ENCODE measurements at regions not wholly inside any gene's neighbourhood (a gene's known extent, or its start where the extent isn't known, plus 50 kb on each side); places are given as distances from the start of the nearest gene placed in this dataset.

DNA sequence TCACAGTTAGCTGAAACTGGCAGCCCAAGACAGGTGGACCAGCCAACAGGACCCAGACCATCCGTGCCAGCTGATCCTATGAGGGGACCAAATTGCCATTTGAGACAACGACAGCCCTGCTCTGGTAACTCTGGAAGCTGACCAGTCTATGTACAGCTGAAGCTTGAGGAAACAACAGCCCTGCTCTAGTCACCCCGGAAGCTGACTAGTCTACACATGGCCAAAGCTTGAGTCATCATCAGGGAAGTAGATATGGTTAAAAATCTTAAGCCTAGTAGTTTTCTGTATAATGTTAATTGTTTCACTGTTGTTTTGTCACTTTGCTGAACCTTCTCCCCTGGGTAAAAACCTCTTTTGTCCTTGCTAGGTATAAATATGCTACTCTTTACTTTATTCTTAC lies 905.4 kb upstream of the NDST4 start:
- Mint-ChIP-seq H3K4me3 (no peak overlapping the region), H3K36me3 (ENCODE audit: low read depth) (peaks cover 10% of the 10 kb centered on the region), H3K27me3 (ENCODE audit: low read depth) (no peaks in the 10 kb centered on the region), H3K4me1 (no peaks in the 10 kb centered on the region), H3K27ac (no peak overlapping the region), H3K9me3 (peaks cover 59% of the 10 kb centered on the region)
- TF ChIP-seq, protein P1, sequence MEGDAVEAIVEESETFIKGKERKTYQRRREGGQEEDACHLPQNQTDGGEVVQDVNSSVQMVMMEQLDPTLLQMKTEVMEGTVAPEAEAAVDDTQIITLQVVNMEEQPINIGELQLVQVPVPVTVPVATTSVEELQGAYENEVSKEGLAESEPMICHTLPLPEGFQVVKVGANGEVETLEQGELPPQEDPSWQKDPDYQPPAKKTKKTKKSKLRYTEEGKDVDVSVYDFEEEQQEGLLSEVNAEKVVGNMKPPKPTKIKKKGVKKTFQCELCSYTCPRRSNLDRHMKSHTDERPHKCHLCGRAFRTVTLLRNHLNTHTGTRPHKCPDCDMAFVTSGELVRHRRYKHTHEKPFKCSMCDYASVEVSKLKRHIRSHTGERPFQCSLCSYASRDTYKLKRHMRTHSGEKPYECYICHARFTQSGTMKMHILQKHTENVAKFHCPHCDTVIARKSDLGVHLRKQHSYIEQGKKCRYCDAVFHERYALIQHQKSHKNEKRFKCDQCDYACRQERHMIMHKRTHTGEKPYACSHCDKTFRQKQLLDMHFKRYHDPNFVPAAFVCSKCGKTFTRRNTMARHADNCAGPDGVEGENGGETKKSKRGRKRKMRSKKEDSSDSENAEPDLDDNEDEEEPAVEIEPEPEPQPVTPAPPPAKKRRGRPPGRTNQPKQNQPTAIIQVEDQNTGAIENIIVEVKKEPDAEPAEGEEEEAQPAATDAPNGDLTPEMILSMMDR (IDR thresholded peaks at IDR 0.05; ENCODE audit: unreplicated experiment in 3 of 3): no peak

DNA sequence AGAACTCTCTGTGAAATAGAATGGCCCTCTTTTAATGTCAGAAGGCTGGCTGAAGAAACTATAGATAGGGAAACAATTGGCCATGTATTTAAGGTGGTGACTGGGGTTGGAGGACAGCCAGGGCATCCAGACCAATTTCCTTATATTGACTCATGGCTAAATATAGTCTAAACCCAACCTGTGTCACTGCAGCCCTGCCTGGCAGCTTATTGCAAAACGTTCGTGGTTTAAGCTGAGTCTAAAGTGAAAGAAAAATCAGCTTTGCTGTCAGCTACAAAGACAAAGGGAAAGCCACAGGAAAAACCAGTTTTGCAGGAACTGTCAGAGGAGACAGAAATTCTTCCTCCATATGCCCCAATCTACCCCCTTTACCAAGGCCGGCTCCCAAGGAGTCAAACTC lies 902.8 kb upstream of the NDST4 start:
- no peak overlapping the region for H3K27ac Mint-ChIP-seq
- TF ChIP-seq, protein P1 (IDR thresholded peaks at IDR 0.05; ENCODE audit: unreplicated experiment in 3 of 3): no peak
- peaks cover 57% of the 10 kb centered on the region for H3K9me3 Mint-ChIP-seq
- H3K4me3 Mint-ChIP-seq: no peak overlapping the region
- H3K27me3 Mint-ChIP-seq (ENCODE audit: low read depth): no peaks in the 10 kb centered on the region
- no peaks in the 10 kb centered on the region for H3K4me1 Mint-ChIP-seq
- H3K36me3 Mint-ChIP-seq (ENCODE audit: low read depth): peaks cover 10% of the 10 kb centered on the region

DNA sequence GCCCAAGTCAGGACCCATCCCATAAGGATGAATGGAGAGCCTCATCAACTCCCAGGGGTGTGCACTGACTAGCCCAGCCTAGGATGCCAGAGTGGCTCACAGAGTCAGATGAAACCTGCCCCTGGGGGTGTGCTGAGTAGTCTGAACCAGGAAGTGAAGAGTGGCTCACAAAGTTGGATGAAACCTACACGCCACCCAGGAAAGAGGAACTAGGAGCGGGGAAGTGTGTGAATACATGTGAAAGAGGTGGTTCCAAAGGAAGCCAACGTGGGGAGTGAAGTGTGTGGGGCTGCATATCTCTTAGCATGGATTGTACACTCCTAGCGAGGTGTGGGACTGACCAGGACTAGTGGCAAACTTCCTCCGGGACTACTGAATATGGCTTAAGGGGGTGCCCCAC lies 902.1 kb upstream of the NDST4 start:
- Mint-ChIP-seq H3K27ac (no peak overlapping the region), H3K27me3 (ENCODE audit: low read depth) (no peaks in the 10 kb centered on the region), H3K9me3 (peaks cover 57% of the 10 kb centered on the region), H3K36me3 (ENCODE audit: low read depth) (peaks cover 10% of the 10 kb centered on the region), H3K4me1 (no peaks in the 10 kb centered on the region), H3K4me3 (no peak overlapping the region)
- TF ChIP-seq, protein P1 (IDR thresholded peaks at IDR 0.05; ENCODE audit: unreplicated experiment in 3 of 3): no peak

DNA sequence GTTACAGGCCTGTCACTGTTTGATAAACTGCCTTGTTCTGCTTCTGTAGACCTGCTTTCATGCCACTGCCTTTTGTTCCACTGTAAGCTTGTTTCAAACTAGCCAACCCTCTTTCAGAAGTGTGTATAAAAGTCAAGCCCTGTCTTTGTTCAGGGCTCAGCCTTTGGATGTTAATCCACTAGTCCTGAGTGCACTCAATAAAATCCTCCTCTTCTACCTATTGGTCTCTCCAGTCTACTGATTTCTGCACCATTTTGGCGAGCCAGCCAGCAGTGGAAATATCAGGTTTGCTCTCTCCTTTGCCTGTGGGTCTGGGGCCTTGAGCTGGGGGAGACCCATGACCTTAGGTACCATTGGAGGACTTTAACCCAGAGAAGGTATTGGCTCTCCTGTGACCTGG lies 901.6 kb upstream of the NDST4 start:
- Mint-ChIP-seq H3K9me3 (peaks cover 56% of the 10 kb centered on the region), H3K36me3 (ENCODE audit: low read depth) (peaks cover 10% of the 10 kb centered on the region), H3K27me3 (ENCODE audit: low read depth) (no peaks in the 10 kb centered on the region), H3K4me3 (no peak overlapping the region), H3K27ac (no peak overlapping the region), H3K4me1 (no peaks in the 10 kb centered on the region)
- TF ChIP-seq, protein P1 (IDR thresholded peaks at IDR 0.05; ENCODE audit: unreplicated experiment in 3 of 3): no peak

DNA sequence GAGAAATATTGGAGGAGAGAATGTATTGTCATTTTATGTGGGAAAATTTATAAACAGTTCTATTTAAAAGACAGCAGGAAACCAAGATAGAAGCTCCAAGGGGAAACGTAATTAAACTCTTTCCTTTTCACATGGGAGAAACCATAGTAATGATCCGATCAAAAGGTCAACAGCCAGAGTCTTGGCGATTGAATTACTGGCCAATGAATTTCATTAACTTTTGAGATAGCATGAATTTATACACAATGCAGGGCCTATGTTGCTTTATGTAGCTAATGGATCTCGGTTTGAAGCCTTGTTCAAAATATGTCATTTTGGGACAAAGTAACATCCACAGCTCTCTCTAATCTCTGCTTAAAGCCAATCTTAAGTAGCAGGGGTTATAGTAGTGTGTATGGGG lies 897.5 kb upstream of the NDST4 start:
- no peaks in the 10 kb centered on the region for H3K4me1 Mint-ChIP-seq
- no peak overlapping the region for H3K4me3 Mint-ChIP-seq
- peak overlapping the region in 1 of 3 experiments; percentile 33 for H3K27ac Mint-ChIP-seq
- no peaks in the 10 kb centered on the region for H3K27me3 Mint-ChIP-seq (ENCODE audit: low read depth)
- peaks cover 4% of the 10 kb centered on the region for H3K36me3 Mint-ChIP-seq (ENCODE audit: low read depth)
- TF ChIP-seq, protein P1 (IDR thresholded peaks at IDR 0.05; ENCODE audit: unreplicated experiment in 3 of 3): no peak
- peaks cover 26% of the 10 kb centered on the region for H3K9me3 Mint-ChIP-seq

DNA sequence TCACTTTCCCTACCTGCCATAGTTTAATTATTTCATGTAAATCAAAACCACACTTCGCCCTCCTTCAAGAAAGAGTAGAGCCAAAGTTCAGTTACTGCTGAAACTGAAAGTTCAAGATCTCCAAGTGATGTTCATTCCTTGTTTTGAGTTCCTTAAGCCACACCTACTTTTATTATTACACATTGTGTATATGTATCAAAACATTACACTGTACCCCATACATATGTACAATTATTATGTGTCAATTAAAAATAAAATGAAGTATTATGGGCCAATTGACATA lies 892.3 kb upstream of the NDST4 start:
- TF ChIP-seq, protein P1 (IDR thresholded peaks at IDR 0.05; ENCODE audit: unreplicated experiment in 3 of 3): no peak
- Mint-ChIP-seq H3K27me3 (ENCODE audit: low read depth) (no peaks in the 10 kb centered on the region), H3K4me3 (no peak overlapping the region), H3K36me3 (ENCODE audit: low read depth) (no peaks in the 10 kb centered on the region), H3K27ac (no peak overlapping the region), H3K4me1 (no peaks in the 10 kb centered on the region), H3K9me3 (peaks cover 2% of the 10 kb centered on the region)

Data from nephron (organoid).